SK-N-MC (cell line): ENCODE measurements at regions not wholly inside any gene's neighbourhood (a gene's known extent, or its start where the extent isn't known, plus 50 kb on each side); places are given as distances from the start of the nearest gene placed in this dataset.

ENCODE experiments used
- EZH2 ChIP-seq: fragments of 200-600 bp; sonication (generic); IDR thresholded peaks from one replicate; pipeline ENCODE4 v1.6.1; 2017; ENCODE audit warnings: antibody characterized with exemption
- POLR2AphosphoS5 ChIP-seq: IDR thresholded peaks from 2 replicates; pipeline ENCODE4 v1.6.1; 2012; ENCODE audit warnings: mild to moderate bottlenecking, low read depth, low read length, borderline replicate concordance

GRCh38 chrX:69028761-69029120, 136.5 kb downstream of the PJA1 start:
- TF ChIP-seq POLR2AphosphoS5 (no peak), EZH2 (no peak)
